HG03280 (cell line): ENCODE measurements at regions not wholly inside any gene's neighbourhood (a gene's known extent, or its start where the extent isn't known, plus 50 kb on each side); places are given as distances from the start of the nearest gene placed in this dataset.

Source experiments
- ATAC-seq: cut with Tn5 transposase; IDR thresholded peaks from one replicate; pipeline ENCODE4 v1.9.1; 2021; ENCODE audit warnings: mild to moderate bottlenecking, moderate library complexity; ENCODE audit not compliant: unreplicated experiment

DNA sequence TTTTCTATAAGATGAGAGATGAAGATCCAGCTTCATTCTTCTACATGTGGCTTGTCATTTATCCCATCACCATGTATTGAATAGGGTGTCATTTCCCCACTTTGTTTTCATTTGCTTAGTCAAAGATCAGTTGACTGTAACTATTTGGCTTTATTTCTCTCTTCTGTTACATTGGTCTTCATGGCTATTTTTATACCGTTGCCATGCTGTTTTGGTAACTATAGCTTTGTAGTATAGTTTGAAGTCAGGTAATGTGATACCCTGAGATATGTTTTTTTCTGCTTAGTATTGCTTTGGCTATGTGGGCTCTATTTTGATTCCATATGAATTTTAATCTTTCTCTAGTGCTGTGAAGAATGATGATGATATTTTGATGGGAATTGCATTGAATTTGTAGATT is 514.3 kb downstream of the GBA3 start:
- no peak for ATAC-seq

GRCh38 chr4:23202712-23203247 is 510.0 kb downstream of the GBA3 start:
- no peak for ATAC-seq

DNA sequence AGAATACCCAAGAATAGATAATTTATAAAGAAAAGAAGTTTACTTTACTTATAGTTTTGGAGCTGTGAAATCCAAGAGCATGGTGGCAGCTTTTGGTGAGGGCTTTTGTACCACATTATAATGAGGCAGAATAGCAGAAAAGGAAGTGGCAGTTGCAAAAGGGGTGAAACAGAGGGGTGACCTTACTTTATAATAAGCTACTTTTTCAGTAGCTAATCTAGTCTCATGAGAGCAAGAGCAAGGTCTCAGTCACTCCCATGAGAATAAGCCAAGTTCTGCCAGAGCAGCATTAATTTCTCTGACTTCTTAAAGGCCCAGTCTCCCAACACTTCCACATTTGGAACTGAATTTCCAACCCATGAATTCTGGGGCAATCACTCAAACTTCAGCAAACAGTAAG is 502.0 kb downstream of the GBA3 start:
- ATAC-seq: no peak

DNA sequence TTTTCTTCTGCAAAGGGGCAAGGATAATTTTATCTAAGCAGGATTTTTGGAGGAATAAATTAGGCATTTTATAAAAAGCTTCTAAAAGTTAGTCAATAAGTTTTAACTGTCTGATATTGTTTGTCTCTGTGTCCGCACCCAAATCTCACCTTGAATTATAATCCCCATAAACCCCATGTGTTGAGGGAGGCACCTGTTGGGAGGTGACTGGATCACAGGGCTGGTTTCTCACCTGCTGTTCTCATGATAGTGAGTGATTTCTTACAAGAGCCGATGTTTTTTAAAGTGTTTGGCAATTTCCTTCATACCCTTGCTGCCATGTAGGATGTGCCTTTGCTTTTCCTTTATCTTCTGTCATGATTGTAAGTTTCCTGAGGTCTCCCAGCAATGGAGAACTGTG is 481.4 kb downstream of the GBA3 start:
- no peak for ATAC-seq

- no peak for ATAC-seq
Observed at GRCh38 chr4:23171976-23172375, 479.2 kb downstream of the GBA3 start.

GRCh38 chr4:23169608-23170311 is 477.0 kb downstream of the GBA3 start:
- ATAC-seq: no peak

GRCh38 chr4:23166919-23167318 is 474.2 kb downstream of the GBA3 start:
- no peak for ATAC-seq

DNA sequence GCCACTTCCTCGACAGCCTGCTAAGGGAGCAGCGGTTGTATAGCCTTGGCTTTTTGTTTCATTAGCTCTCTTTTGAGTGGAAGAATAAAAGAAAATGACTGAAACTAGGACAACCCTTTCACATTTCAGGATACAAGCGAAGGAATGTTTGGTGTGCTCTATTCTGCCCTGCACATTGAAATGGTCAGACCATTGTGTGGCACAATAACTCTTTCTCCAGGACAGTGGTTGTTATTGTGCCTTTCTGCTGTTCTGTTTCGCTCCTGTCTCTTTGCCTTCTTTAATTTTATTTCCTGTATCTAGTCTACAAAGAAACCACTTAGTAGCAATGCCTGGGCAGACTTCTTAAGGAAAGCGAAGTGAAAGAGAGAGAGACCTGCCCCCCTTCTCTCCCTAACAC is 473.7 kb downstream of the GBA3 start:
- ATAC-seq: no peak

DNA sequence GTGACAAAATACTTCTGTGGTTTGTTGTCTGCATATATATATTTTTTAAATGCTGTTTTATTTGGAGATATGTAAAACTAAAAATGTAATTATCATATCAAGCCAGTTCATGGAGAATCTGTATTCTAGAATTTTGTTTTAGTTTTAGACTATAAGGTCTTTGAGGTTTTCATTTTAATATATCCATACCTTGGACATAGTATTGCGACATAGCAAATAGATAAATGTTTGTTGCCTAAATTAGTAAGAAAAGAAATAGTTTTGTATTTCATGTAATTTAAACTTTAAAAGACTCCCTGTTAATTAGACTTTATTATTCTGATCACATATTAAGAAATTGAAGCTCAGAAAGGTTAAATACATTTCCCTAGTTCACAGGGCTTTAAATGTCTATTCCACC is 472.9 kb downstream of the GBA3 start:
- no peak for ATAC-seq

GRCh38 chr4:23163647-23164436 is 471.1 kb downstream of the GBA3 start:
- ATAC-seq: no peak

DNA sequence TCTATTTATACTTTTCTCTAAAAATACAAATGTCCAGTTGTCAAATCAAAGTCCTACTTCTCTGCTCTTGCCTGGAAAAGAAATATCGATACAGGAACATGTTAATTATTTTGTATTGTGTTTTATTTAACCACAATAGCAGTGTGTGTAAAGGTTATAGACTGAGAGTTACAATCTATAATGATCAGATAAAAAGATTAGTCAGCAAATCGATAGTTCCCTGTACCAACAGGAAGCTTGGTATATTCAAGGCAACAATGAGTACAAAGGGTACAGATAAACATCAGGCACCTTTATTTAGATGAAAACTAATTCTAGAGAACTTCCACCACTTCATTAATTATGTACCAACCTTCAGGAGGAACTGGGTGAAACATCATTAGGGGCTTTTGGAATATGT is 469.5 kb downstream of the GBA3 start:
- no peak for ATAC-seq

DNA sequence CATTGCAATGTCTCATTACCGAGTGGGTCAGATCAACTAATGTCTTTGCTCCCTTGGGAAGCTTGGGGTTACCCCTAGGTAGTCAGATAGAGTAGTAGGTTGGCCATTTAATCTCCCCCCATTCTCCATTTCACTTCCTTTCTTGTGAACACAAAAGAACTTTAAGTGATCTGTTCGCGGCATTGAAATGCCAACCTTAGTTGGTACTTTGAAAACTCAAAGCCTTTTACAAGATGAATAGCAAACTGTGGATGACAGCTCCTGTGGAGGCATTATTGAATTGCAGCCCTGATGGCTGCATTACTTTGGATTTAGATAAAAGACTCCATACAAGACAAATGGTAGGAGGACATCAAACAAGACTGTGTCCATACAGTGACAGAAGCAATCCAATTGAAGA is 469.1 kb downstream of the GBA3 start:
- ATAC-seq: no peak

DNA sequence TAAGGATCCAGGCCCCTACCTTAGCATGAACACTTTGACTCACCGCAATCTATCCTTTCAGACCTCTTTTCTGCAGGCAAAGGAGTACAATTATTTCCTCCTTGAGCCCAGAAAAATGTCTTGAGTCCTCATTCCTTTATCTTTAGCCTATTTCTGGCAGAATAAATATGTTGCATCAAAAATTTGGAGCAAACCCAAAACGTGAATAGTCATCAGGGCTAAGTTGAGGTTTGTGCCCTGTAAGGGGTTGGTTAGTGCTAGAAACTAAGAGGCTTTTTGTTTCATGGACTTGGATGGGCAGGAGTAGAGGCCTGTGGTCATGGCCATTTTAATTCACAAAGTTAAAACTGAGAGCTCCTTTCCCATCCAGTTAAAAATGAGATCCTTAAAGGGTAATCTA is 460.3 kb downstream of the GBA3 start:
- ATAC-seq: no peak

- no peak for ATAC-seq
Observed at GRCh38 chr4:23149815-23150214, 457.1 kb downstream of the GBA3 start.

DNA sequence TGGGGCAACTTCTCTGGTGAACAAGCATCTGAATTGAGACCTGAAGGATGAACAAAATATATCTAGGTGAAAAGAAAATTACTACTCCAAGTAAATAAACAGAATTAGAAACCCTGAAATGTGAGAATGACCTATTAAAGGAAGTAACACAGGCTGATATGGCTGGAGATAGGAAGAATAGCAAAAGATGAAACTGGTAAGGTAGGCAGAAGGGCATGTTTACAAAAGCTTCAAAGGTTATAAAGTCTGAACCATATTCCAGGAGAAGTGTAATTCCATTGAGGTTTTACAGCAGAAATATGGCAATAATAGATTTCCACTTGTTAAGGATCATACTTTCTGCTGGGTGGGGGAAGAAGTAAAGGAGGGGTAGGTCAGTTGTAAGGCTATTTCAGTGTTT is 452.0 kb downstream of the GBA3 start:
- ATAC-seq: no peak

- no peak for ATAC-seq
Observed at GRCh38 chr4:23135792-23136645, 443.3 kb downstream of the GBA3 start.

GRCh38 chr4:23134331-23134730 is 441.6 kb downstream of the GBA3 start:
- ATAC-seq: no peak

GRCh38 chr4:23130845-23131244 is 438.1 kb downstream of the GBA3 start:
- ATAC-seq: no peak

GRCh38 chr4:23125118-23125517 is 432.4 kb downstream of the GBA3 start:
- no peak for ATAC-seq

DNA sequence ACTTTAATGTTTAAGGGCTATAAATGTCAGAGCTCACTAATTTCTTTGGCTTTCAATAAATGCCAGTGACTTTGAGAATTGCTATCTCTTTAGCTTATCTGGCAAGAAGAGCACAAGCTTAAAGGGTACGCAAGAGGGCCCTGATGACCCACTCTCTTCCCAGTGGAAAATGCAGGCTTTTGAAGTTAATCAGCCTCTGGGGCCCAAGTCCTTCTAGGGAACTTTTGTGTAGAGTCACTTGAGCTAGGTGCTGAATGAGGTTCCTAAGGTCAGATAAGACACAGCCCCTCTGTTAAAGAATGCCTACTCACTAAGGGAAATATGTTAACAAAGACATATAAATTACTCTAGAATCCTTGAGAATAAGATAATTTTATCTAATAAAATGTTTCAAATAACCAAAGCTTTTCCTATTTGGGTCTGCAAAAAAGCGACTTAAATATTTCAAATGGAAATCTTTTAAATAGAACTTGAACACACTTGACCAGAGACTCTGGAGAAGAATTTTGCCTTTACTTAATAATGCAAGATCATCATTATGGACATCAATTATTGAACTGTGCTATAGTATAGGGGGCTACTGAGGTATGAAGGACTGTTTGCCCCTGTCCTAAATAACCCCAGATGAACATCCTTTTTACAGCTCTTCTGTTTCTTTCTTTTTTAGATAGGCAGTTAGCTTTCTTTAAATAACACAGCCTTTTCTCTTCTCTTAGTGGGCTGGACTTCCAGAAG is 430.1 kb downstream of the GBA3 start:
- ATAC-seq: no peak

DNA sequence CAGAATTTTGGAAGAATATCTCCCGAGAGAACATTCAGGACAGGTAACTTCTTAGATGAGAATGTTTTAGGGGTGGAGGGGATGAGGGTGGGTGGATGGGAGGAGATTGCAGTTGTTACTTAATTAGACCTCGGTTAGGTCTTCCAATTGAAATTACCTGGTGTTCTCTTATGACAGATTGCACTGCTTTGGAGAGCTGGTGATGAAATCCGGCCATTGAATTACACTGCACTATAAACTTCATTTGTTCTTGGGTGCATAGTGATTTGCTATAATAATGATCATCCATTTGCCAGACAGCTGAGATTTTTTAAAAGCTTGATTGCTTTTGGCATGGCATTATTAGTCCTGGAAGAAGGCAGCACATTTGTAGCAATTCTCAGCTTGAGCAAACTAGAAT is 427.6 kb downstream of the GBA3 start:
- no peak for ATAC-seq
